HTR-8/SVneo (cell line): ENCODE measurements at regions not wholly inside any gene's neighbourhood (a gene's known extent, or its start where the extent isn't known, plus 50 kb on each side); places are given as distances from the start of the nearest gene placed in this dataset.
"Not testable (repeated sequence)": the region's sequence is repeated elsewhere in the genome, so short reads cannot be mapped to it uniquely, and the experiment has no call there.

Source experiments
- DNase-seq: peaks from one replicate; pipeline ENCODE4 v3.0.0; 2011; ENCODE audit warnings: low spot score, mixed read lengths; ENCODE audit not compliant: insufficient read length
- FAIRE-seq: peaks from 2 replicates; lab custom pipeline; 2011; peaks lifted over from hg19 to GRCh38; lab: Jason Lieb, UNC

- FAIRE-seq (no peak), DNase-seq (no peak)
These were observed 95.0 kb upstream of the PCSK1 start for GRCh38 chr5:96527768-96528661.

- peak; percentile 73 for FAIRE-seq
- no peak for DNase-seq
These were observed 95.9 kb upstream of the PCSK1 start for GRCh38 chr5:96528826-96529474.

GRCh38 chr5:96529559-96529958 lies 96.5 kb upstream of the PCSK1 start:
- DNase-seq, result no peak
- FAIRE-seq, result no peak

GRCh38 chr5:96530901-96531300 lies 97.9 kb upstream of the PCSK1 start:
- no peak for FAIRE-seq
- no peak for DNase-seq

GRCh38 chr5:96533371-96533770 lies 100.3 kb upstream of the PCSK1 start:
- FAIRE-seq, result no peak
- DNase-seq, result no peak

GRCh38 chr5:96537386-96537785 lies 104.3 kb upstream of the PCSK1 start:
- FAIRE-seq, result no peak
- DNase-seq, result peak; percentile 48

GRCh38 chr5:96538808-96539250 lies 105.8 kb upstream of the PCSK1 start:
- FAIRE-seq (no peak), DNase-seq (no peak)

- FAIRE-seq (no peak), DNase-seq (no peak)
These were observed 113.1 kb upstream of the PCSK1 start for GRCh38 chr5:96546120-96546519.

- FAIRE-seq, result no peak
- DNase-seq, result no peak
These were observed 114.4 kb upstream of the PCSK1 start for GRCh38 chr5:96547486-96547885.

- FAIRE-seq, result no peak
- DNase-seq, result no peak
These were observed 113.3 kb upstream of the CAST start for GRCh38 chr5:96548905-96549304.

GRCh38 chr5:96560857-96561256 lies 101.3 kb upstream of the CAST start:
- DNase-seq, FAIRE-seq: not testable (repeated sequence)

- FAIRE-seq (no peak), DNase-seq (peak; percentile 59)
These were observed 99.6 kb upstream of the CAST start for GRCh38 chr5:96562614-96563013.

GRCh38 chr5:96563816-96564215 lies 98.4 kb upstream of the CAST start:
- DNase-seq (no peak), FAIRE-seq (no peak)

GRCh38 chr5:96565582-96566265 lies 96.5 kb upstream of the CAST start:
- DNase-seq (no peak), FAIRE-seq (no peak)

GRCh38 chr5:96566833-96567587 lies 95.2 kb upstream of the CAST start:
- FAIRE-seq (peak; percentile 33), DNase-seq (peak; percentile 47)

GRCh38 chr5:96569332-96569731 lies 92.8 kb upstream of the CAST start:
- FAIRE-seq (no peak), DNase-seq (no peak)

GRCh38 chr5:96569770-96570169 lies 92.4 kb upstream of the CAST start:
- DNase-seq (no peak), FAIRE-seq (no peak)

- FAIRE-seq (peak; percentile 85), DNase-seq (peak; percentile 81)
These were observed 89.2 kb upstream of the CAST start for GRCh38 chr5:96572864-96573512.

GRCh38 chr5:96573513-96573894 lies 88.7 kb upstream of the CAST start:
- FAIRE-seq (no peak), DNase-seq (no peak)

- FAIRE-seq (peak; percentile 4), DNase-seq (no peak)
These were observed 85.3 kb upstream of the CAST start for GRCh38 chr5:96576876-96577275.
